ENCODE measurements at regions not wholly inside any gene's neighbourhood (a gene's known extent, or its start where the extent isn't known, plus 50 kb on each side); places are given as distances from the start of the nearest gene placed in this dataset.

GRCh38 chr20:47886454-47887041 lies 101.3 kb upstream of the SULF2 start:
- TF ChIP-seq CTCF (IDR thresholded peaks at IDR 0.05) (no peak), EZH2 (IDR thresholded peaks at IDR 0.05) (no peak), EZH2phosphoT487 (IDR thresholded peaks at IDR 0.05) (no peak)
